Brain microvascular endothelial cell (primary cell): ENCODE measurements at regions not wholly inside any gene's neighbourhood (a gene's known extent, or its start where the extent isn't known, plus 50 kb on each side); places are given as distances from the start of the nearest gene placed in this dataset.
"Not testable (repeated sequence)": the region's sequence is repeated elsewhere in the genome, so short reads cannot be mapped to it uniquely, and the experiment has no call there.

Source experiments
- DNase-seq: peaks from one replicate; pipeline ENCODE4 v3.0.0-alpha.2; 2020
- H3K27ac ChIP-seq: fragments of 250-450 bp; sonication (Bioruptor Pico); 2 replicates; pipeline ENCODE4 v1.5.1; 2020; ENCODE audit warnings: mild to moderate bottlenecking, moderate library complexity
- H3K27me3 ChIP-seq: fragments of 250-450 bp; sonication (Bioruptor Pico); replicated peaks from 2 replicates; pipeline ENCODE4 v1.5.1; 2020; ENCODE audit warnings: mild to moderate bottlenecking
- H3K36me3 ChIP-seq: fragments of 250-450 bp; sonication (Bioruptor Pico); replicated peaks from 2 replicates; pipeline ENCODE4 v1.5.1; 2020; ENCODE audit warnings: mild to moderate bottlenecking
- H3K4me3 ChIP-seq: 2 replicates; pipeline ENCODE4 v1.5.1; 2011; ENCODE audit warnings: low read depth, mild to moderate bottlenecking, control low read depth, low read length, moderate library complexity
- CTCF ChIP-seq: IDR thresholded peaks from 2 replicates; pipeline ENCODE4 v1.5.1; 2011; ENCODE audit warnings: low read depth, mild to moderate bottlenecking, moderate library complexity, low read length, control low read depth, inconsistent platforms; ENCODE audit errors: missing control alignments
- in situ Hi-C: cut with HindIII; loops from 2 replicates; pipeline ENCODE4 v1.10.0; 2017; ENCODE audit warnings: low sequenced_read_pairs, low pct_ligation_motif_present

GRCh38 chr2:20118051-20118450 lies 66.6 kb upstream of the LAPTM4A start:
- DNase-seq, result no peak
- no peak for TF ChIP-seq CTCF
- in situ Hi-C loops, result no loop called here
- H3K27me3 ChIP-seq, result no peaks in the 10 kb centered on the region
- H3K36me3 ChIP-seq, result no peaks in the 10 kb centered on the region
- no peak overlapping the region for H3K4me3 ChIP-seq
- H3K27ac ChIP-seq, result no peak overlapping the region

- no peak for DNase-seq
- no peak for TF ChIP-seq CTCF
- Histone ChIP-seq H3K36me3 (no peaks in the 10 kb centered on the region), H3K27me3 (no peaks in the 10 kb centered on the region), H3K27ac (no peak overlapping the region), H3K4me3 (no peak overlapping the region)
- in situ Hi-C loops, result no loop called here
Observed at GRCh38 chr2:20115902-20116301, 64.5 kb upstream of the LAPTM4A start.

- Histone ChIP-seq H3K27ac (no peak overlapping the region), H3K4me3 (no peak overlapping the region), H3K36me3 (no peaks in the 10 kb centered on the region), H3K27me3 (no peaks in the 10 kb centered on the region)
- in situ Hi-C loops, result no loop called here
- no peak for DNase-seq
- no peak for TF ChIP-seq CTCF
Observed at GRCh38 chr2:20115374-20115773, 63.9 kb upstream of the LAPTM4A start.

- no peaks in the 10 kb centered on the region for H3K36me3 ChIP-seq
Observed at GRCh38 chr2:20113986-20114938, 62.8 kb upstream of the LAPTM4A start.

GRCh38 chr2:20113004-20113796 lies 61.8 kb upstream of the LAPTM4A start:
- DNase-seq, result no peak
- TF ChIP-seq CTCF, result no peak
- no peak overlapping the region for H3K27ac ChIP-seq
- H3K27me3 ChIP-seq, result no peaks in the 10 kb centered on the region
- H3K4me3 ChIP-seq, result no peak overlapping the region
- in situ Hi-C loops, result no loop called here
- no peaks in the 10 kb centered on the region for H3K36me3 ChIP-seq

More at GRCh38 chr2:20113986-20114938, 62.8 kb upstream of the LAPTM4A start:
- no peak for TF ChIP-seq CTCF
- in situ Hi-C loops, result no loop called here
- no peak for DNase-seq
- Histone ChIP-seq H3K27ac (no peak overlapping the region), H3K27me3 (no peaks in the 10 kb centered on the region), H3K4me3 (no peak overlapping the region)

GRCh38 chr2:20112361-20112760 lies 60.9 kb upstream of the LAPTM4A start:
- in situ Hi-C loops, H3K36me3 ChIP-seq, H3K4me3 ChIP-seq, H3K27ac ChIP-seq, H3K27me3 ChIP-seq, DNase-seq: not testable (repeated sequence)
